SW 1271 (cell line): ENCODE measurements at regions not wholly inside any gene's neighbourhood (a gene's known extent, or its start where the extent isn't known, plus 50 kb on each side); places are given as distances from the start of the nearest gene placed in this dataset.

Source experiments
- DNase-seq, 2 experiments: peaks; one replicate each; lab custom pipeline; 2025; lab: John Stamatoyannopoulos, UW

DNA sequence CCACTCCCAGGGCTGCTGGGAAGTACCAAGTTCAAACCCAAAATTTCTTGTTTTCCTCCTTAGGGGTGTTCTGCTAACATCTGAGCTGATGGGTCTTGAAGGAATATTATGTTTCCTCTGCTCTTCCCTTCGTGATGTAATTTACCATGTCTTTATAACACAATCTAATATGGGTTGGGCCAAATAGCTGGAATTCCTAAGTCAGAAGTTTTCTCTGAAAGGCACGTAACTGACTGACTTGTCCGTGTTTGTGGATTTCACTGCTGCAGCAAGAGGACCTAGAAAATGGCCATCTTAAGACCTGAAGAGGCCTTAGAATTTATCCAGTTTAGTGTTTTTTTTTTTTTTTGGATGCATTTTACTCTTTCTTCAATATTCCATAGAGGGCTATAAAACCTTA lies 256.7 kb downstream of the DCDC2C start:
- DNase-seq: no peak

DNA sequence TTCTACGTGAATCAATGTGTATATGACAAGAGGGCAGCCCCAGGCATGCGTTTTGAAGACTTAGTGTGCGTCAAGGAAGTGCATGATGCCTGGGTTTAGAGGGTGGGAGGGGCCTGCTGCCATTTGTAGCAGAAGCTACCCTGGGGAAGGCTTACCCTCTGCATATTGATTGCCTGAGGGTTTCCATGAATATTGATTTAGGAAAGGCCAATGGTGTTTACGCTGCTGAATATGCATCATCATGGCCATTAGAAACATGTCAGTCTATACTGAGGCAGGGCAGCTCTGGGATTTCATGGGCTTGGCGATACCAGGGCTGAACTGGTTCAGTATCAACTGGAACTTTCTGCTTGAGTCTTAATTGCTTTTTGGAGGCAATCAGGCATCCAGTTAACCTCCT lies 259.3 kb downstream of the DCDC2C start:
- DNase-seq: no peak

DNA sequence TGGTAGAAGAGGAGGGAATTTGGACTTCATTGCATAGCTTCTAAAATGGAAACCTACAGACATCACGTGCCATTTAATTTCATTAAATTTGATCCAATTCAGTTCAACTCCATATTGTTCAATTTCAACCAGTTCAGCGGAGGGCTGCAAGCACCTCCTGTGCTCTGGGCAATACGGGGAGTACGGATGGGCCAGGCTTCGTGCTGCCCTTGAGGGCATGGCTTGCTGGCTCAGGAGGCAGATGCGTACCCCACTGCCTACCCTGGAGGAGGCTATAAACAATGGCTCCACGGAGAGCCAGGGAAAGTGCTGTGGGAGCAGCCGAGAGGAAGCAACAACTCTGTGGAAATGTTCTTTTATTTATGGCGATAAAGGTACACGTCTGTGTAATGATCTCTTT lies 261.8 kb downstream of the DCDC2C start:
- DNase-seq: no peak

DNA sequence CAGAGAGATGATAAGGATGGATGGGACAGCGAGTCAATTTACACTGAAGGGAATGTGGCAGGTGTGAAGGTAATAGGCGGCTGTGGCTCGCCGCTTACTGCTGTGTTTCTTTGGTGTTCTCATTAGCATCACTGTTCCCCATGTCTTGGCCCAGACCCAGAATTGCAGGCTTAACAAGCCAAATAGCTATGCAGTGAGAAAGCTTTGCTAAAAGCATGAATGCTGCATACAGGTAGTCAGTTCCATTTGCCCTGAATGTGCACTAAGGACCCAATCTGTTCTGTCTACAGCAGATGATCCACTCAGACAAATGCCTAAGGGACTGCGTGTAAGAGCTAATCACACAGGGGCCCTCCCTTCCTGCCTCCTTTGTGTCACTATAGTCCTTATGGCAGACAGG lies 262.6 kb downstream of the DCDC2C start:
- no peak for DNase-seq

DNA sequence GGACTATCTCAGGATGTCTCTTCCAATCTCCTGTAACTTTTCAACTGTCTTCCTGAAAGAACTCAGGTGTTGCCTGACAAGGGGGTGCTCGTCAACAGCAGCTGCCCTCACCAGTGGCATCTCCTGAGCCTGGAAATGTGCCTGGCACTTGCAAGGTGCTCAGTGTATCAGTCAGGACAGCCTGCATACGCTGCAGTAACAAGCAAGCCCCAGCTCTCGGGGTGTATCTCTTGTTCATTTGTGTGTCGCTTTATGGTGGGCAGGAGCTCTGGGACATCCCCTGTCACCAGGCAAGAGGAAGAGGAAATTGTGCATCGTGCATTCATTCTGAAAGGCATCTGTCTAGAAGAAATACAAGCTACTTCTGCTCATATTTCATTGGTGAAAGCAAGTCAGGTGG lies 263.1 kb downstream of the DCDC2C start:
- DNase-seq: no peak

DNA sequence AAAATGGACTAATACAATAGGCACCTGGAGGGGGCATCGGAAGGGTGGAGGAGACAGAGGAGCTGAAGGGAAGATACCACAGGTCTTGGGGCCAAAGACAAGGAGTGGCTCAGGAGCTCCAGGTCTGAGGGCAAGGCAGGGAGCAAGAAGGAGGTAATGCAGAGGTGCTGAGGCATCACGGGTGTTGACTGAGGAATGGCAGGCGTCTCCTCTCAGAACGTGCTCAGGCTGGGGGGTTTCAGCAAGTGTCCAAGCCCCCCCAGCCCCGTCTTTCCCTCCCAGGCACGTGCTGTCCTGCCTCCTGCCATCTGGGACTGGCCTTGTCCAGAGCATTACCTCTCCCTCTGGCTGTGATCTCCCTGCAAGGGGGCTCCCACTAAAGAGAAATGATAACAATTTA lies 265.4 kb downstream of the DCDC2C start:
- DNase-seq: no peak

DNA sequence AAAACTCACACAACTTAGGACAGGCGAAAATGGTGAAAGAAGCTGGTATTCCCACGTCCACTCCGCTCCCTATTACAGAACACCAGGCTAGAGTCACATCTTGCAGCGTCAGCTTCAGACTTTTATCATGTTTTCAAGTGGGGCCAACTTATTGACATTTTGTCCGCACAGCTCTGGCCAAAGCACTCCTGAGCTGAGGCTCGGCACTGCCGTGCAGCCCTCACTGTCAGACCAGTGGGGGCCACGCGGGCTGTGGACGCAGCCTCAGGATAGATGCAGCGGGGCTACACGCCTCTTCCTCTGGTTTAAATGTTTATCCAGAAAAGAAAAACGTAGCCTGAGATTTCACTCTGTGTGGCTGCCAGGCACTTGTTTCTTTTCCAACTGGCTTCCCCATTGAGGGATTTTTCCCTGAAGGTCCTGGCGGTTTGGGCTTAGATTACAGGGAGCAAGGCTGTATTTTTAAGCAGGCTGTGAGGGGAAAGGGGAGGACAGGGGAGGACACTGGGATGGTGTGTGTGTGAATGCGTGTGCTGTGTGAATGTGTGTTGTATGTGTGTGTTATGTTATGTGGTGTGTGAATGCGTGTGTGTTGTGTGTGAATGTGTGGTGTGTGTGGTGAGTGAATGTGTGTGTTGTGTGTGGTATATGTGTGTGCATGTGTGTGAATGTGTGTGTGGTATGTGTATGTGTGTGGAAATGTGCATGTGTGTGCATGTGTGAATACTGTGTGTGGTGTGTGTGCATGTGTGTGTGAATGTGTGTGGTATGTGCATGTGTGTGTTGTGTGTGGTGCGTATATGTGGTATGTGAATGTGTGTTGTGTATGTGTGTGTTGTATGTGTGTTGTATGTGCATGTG lies 267.6 kb downstream of the DCDC2C start:
- no peak for DNase-seq

DNA sequence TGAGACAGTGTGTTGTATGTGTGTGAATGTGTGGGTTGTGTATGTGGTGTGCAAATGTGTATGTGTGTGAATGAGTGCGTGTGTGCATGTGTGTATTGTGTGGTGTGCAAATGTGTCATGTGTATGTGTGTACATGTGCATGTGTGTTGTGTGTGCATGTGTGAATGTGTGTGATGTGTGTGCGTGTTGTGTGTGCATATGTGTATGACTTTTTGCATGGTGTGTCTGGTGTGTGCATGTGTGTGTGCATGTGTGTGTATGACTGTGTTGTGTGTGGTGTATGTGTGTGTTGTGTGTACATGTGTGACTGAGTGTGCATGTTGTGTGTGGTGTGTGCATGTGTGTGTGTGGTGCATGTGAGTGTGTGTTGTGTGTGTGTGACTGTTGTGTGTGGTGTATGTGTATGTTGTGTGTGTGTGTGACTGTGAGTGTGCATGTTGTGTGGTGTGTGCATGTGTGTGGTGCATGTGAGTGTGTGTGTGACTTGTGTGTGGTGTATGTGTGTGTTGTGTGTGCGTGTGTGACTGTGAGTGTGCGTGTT lies 268.3 kb downstream of the DCDC2C start:
- DNase-seq: no peak

DNA sequence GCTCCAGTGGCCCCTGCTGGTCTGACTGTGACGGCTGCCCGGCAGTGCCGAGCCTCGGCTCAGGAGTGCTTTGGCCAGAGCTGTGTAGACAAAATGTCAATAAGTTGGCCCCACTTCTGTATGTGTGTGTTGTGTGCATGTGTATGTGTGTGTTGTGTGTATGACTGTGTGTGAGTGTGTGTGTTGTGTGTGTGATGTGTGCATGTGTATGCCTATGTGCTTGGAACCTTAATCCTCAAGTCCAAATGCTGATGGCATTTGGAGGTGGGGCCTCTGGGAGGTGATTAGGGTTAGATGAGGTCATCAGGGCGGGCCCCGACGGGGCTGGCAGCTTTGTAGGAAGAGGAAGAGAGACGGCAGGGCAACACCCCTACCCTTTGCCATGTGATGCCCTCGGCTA lies 269.0 kb downstream of the DCDC2C start:
- DNase-seq: no peak

DNA sequence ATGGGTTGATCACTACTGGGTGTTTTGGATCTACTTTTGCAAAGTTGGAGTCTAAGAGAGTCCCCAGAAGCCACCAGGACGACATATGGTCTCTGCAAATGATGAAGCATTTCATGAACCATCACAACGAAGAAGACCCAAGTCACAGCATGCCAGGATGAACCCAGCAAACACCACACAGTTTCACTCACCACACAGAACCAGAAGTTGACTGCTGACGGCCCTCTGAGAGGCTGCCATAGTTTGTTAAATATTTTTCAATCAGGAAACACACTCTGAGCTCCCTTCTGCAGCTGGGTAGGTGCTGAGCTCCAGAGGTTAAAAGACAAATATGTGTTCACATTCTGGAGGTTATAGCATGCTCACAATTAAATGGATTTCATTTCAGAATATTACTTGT lies 271.4 kb downstream of the DCDC2C start:
- DNase-seq: no peak

DNA sequence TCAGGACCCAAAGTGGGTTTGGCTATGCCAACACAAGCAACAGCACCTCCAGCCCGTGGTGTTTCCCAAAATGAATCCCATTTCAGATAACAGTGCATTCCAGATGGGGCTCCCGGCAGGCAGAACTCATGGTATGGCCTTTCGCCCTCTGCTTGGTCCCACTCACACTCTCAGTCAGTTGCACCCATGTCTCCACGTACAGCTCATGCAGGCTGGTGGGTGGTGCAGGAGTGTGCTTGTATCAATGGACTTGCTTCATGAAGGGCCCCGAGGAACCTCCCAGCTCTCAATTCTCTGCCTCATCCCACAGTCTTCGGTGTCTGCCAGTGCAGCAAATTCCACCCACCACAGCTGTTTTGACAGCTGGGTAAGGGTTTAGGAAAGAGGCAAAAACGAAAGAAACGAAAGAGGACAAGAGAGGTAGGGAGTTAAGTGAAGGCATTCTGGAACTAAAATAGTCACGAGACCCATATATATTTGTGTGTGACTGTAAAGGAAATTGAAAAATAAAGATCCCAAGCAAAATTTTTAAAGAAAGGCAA lies 278.1 kb downstream of the DCDC2C start:
- no peak for DNase-seq

DNA sequence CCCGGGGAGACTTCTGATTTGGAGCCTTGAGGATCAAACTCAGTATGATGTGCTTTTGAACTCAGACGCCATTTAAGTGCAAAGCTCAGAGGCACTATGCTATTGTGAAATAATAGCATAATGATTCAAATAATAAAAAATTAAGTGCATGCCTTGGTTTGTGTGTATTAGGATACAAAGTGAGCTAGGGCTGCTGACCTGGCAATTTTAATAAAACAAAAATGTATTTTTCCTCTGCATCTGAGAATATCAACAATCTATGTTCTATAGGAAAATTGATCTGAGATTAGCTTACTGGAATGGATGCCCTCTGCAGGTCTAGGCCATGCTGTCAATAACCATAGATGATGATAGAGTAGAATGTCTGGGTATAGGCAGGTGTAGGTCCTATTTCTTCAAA lies 278.8 kb downstream of the DCDC2C start:
- DNase-seq: no peak

DNA sequence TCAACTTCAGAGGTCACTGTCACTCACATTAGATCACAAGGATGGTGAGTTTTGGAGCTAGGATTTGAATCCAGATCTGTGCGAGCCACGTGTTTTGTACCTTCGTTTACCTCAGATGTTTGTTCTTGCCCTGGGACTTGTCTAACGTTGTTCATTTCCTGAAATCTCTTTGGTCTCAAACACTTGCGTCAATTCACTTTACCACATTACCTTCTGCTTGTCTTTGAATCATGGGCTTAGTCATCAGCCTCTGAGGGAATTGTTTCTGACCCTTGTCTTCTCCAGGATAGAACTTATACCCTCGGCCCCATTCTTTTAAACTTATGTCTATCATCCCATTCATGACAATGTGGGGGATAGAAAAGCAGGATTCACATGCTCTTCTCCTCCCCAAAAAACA lies 282.7 kb downstream of the DCDC2C start:
- no peak for DNase-seq

DNA sequence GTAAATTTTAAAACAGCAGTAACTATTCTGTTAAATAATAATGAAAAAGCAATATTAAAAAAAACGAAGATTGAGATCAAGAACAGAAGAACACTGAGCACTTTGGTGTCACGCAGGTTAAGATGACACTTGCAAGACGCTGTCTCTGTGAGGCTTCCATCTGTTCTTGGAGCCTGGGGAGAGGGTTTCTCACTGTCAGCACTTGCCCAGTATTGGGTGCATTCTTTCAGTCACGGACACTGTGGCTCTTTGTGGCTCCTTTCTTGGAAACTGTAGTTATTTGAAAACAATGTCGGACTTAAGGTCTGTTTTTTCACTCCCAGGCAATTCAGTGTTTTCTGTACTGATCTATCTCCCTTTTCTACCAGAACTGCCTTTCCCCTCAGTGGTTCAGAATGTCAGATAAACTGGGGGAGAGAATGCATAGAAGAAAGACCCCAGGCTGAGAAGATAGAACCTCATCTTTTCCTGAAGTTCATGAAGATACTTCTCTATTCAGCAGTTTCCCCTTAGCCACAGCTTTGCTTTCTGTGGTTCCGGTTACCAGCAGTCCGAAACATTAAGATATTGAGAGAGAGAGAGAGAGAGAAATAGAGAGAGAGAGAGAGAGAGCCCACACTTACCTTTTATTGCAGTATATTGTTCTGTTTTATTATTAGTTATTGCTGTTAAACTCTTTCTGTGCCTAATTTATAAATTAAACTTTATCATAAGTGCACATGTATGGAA lies 283.3 kb downstream of the DCDC2C start:
- no peak for DNase-seq

DNA sequence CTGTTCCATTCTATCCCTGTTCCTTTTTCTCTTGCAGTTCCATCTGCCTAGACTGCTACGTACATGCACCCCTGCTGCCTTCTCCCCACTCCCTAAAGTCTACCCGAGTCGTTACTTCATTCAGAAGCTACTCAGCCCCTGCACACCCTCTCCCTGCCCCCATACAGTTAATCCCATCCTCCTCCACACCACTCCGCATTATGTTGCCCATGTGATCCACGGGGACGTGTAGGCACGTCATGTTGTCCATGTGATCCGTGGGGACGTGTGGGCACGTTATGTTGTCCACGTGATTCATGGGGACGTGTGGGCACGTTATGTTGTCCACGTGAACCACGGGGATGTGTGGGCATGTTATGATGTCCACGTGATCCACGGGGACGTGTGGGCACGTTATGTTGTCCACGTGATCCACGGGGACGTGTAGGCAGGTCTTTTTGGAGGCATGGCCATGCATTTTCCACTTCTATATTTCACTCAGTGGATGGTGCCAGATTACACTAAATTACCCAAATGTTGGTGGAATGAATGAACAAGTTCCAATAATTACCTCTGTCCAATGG lies 299.5 kb downstream of the DCDC2C start:
- DNase-seq: no peak

DNA sequence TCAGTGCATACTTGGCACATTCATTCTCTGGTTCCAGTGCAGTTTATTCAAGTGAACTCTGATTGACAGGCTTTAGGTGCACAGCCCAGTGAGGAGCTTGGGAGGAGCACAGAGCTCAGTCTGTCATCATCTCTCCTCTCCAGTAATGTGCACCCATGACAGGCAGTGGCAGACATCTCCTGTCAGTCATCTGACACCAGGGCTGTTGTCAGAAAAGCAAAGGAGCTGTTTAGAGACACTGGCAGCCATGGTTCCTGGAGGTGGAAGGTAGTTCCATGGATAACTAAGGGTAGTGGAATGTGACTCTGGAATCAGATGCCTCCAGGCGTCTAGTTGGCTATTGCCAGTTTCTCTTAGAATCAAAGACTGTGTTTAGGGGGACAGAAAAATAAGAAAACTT lies 308.8 kb downstream of the DCDC2C start:
- DNase-seq: no peak

DNA sequence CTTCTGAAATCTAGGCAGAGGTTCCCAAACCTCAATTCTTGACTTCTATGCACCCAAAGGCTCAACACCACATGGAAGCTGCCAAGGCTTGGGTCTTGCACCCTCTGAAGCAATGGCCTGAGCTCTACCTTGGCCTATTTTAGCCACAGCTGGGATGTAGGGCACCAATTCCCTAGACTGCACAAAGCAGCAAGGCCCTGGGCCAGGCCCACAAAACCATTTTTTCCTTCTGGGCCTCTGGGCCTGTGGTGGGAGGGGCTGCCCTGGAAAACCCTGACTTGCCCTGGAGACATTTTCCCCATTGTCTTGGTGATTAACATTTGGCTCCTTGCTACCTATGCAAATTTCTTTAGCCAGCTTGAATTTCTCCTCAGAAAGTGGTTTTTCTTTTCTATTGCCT lies 315.2 kb downstream of the DCDC2C start:
- no peak for DNase-seq

DNA sequence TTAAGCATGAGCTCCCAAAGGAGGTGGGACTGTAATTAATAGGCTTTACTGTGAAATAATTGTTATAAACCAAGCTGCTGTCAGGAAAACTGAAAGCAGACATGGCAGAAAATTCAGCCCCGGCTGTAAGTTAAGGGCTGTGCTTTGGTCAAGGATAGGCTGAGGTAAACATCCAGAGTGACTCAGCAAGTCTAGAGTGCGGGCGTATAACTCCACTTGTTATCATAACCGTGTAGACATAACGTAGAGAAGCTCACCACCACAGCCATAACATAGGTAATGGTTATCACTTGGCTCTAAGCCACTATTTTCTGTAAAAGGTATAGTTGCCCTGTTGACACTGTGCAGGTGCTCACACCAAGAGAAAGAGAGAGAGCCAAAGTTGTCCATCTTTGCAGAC lies 316.8 kb downstream of the DCDC2C start:
- DNase-seq: no peak

DNA sequence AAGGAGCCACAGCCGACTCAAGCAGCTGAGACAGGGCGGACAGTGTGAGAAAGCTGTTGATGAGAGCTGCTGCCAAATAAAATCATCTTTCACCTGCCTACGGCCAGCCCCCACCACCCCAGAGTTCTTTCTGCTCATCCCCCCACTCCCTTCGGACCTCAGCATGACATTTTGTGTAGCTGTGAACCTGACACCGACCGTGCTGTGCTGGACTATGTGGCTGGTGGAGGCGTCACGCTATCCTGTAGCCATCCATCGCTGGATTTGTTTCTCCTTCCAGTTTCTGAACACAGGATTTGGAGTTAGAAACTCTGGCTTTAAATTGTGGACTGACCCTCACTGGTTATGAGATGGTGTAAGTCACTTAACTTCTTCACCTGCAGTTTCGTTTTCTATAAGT lies 317.3 kb downstream of the DCDC2C start:
- no peak for DNase-seq

DNA sequence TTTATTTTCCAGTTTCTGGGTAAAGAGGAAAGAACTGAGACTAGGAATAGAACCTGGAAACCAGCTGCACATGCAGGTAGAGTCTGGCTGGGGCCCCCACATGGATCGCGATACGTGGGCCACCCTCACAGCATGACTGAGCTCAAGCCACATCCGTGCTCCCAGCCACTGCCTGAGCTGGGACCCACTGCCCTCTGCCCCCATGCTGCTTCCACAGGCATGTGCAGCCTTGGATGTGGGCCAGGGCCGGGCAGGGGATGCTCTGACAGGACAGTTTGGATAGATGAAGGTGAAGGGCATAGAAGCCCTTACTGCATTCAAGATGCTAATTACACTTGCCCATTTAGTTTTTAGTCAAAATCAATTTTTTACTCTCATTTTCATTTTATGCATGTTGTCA lies 321.2 kb downstream of the DCDC2C start:
- DNase-seq: no peak

DNA sequence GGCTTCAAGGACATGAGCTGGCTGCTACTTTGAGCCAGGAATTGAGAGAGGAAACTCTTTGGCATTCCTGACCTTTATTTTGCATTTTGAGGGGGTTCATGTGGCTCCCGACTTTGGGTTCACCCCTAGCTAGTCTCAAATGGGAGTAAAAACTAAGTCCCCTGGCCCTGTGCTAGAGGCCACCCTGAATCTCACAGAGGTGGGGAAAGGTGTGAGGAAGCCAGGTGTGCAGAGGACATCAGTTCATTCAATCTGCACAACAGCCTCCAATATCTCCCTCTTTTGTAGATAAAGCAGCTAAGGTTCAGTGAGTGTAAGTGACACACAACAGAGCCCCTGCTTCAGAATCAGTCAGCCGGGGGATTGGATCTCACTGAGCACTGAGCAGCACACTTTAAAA lies 325.7 kb downstream of the DCDC2C start:
- DNase-seq: no peak

DNA sequence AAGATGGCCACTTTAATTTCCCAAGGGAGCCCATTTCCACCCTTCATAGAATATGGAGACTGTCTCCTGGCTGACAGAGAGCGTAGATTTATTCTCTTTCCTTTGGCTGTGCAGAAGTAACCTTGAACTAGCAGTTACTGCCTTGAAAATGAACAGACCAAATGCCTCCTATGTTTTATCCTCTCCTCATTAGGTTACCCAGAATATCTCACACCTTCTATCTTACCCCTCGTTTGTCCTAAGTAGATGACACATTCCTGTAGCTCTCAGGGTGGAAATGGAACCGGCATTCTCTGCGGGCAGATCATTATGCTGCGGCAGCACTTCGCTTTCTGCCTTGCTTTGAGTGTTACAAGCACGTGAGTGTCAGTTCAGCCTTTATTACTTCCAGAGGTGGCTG lies 336.5 kb downstream of the DCDC2C start:
- no peak for DNase-seq
